BJ (cell line): ENCODE measurements at regions not wholly inside any gene's neighbourhood (a gene's known extent, or its start where the extent isn't known, plus 50 kb on each side); places are given as distances from the start of the nearest gene placed in this dataset.
"Not testable (repeated sequence)": the region's sequence is repeated elsewhere in the genome, so short reads cannot be mapped to it uniquely, and the experiment has no call there.

ENCODE experiments used
- CTCF ChIA-PET: fragments of 350-600 bp; formaldehyde crosslinking; extraction: SDS; loops from one replicate; lab custom pipeline; 2021; ENCODE audit warnings: antibody characterized with exemption, inconsistent platforms; lab: Yijun Ruan, JAX
- POLR2A ChIA-PET: fragments of 300-600 bp; sonication (Branson Sonifier 250); formaldehyde crosslinking; extraction: SDS; loops from one replicate; lab custom pipeline; 2021; ENCODE audit warnings: antibody characterized with exemption; lab: Charles Lee
- DNase-seq: peaks from one replicate; pipeline ENCODE4 v3.0.0-alpha.2; 2011; ENCODE audit warnings: low read depth
- H3K27me3 ChIP-seq: 2 replicates; pipeline ENCODE4 v1.6.0; 2011; ENCODE audit warnings: low read length; ENCODE audit not compliant: control insufficient read depth, insufficient read depth
- H3K36me3 ChIP-seq: 2 replicates; pipeline ENCODE4 v1.5.1; 2011; ENCODE audit warnings: low read length; ENCODE audit not compliant: control insufficient read depth, insufficient read depth
- H3K4me3 ChIP-seq: 2 replicates; pipeline ENCODE4 v1.5.1; 2011; ENCODE audit warnings: low read depth, mild to moderate bottlenecking, control low read depth, low read length
- TF ChIP-seq, protein P1 (sequence below): IDR thresholded peaks from 2 replicates; pipeline ENCODE4 v1.5.1; 2011; ENCODE audit warnings: low read depth, mild to moderate bottlenecking, control low read depth, inconsistent platforms, low read length, moderate library complexity; ENCODE audit not compliant: insufficient read depth

DNA sequence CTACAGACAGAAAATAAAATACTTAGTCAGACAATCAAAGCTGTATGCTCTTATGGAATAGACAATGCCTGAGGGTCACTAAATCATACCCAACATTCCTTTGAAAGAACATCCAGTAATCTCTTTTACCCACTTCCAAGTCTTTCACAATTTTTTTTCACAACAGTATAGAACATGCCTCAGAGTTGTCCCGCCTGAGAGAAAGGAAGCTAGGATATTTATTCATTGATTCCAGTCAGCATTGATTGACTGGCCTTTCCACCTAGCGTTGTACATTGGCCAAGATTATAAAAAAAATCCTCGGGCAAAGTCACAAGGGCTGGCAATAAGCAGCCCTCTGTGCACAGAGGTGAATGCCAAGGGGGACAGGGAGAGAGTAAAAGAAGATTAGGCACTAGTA lies 318.1 kb upstream of the PIK3R1 start:
- no peaks in the 10 kb centered on the region; the same call in 1 of the 2 replicates for H3K27me3 ChIP-seq
- H3K4me3 ChIP-seq = no peak overlapping the region
- TF ChIP-seq, protein P1, sequence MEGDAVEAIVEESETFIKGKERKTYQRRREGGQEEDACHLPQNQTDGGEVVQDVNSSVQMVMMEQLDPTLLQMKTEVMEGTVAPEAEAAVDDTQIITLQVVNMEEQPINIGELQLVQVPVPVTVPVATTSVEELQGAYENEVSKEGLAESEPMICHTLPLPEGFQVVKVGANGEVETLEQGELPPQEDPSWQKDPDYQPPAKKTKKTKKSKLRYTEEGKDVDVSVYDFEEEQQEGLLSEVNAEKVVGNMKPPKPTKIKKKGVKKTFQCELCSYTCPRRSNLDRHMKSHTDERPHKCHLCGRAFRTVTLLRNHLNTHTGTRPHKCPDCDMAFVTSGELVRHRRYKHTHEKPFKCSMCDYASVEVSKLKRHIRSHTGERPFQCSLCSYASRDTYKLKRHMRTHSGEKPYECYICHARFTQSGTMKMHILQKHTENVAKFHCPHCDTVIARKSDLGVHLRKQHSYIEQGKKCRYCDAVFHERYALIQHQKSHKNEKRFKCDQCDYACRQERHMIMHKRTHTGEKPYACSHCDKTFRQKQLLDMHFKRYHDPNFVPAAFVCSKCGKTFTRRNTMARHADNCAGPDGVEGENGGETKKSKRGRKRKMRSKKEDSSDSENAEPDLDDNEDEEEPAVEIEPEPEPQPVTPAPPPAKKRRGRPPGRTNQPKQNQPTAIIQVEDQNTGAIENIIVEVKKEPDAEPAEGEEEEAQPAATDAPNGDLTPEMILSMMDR = no peak
- ChIA-PET POLR2A (no interaction called here), CTCF (interaction anchor here (0.7 kb wide), 1 partner anchor 74 kb away, joined by 3 read pairs; no protein-coding TSS in a partner anchor)
- DNase-seq = no peak
- H3K36me3 ChIP-seq = no peaks in the 10 kb centered on the region

- POLR2A ChIA-PET = interaction anchor here (0.7 kb wide), 1 partner anchor 318 kb away, joined by 3 read pairs; no protein-coding TSS in a partner anchor
- CTCF ChIA-PET = no interaction called here
Observed at GRCh38 chr5:67896930-67897313, 318.6 kb upstream of the PIK3R1 start.

DNA sequence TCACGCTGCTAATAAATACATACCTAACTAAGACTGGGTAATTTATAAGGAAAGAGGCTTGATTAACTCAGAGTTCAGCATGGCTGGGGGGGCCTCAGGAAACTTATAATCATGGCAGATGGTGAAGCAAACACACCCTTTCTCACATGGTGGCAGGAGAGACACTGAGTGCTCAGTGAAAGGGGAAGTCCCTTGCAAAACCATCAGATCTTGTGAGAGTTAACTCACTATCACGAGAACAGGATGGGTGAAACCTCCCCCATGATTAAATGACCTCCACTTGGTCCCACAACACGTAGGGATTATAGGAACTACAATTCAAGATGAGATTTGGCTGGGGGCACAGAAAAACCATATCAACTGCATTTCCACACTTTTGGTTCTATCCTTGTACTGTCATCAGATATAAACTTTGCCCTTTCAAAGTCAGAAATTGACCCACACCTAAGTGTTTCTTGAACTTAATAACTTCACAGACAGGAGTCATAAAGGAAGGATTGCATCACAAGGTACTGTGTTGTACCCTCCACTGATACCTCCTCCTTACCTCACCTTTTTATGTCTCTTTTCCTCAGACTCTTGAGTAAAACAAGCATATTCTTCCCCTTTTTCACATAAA lies 319.1 kb upstream of the PIK3R1 start:
- POLR2A ChIA-PET = interaction anchor here (0.7 kb wide), 1 partner anchor 318 kb away, joined by 3 read pairs; no protein-coding TSS in a partner anchor
- no peak for DNase-seq

More at GRCh38 chr5:67896930-67897313, 318.6 kb upstream of the PIK3R1 start:
- Histone ChIP-seq H3K27me3 (no peaks in the 10 kb centered on the region), H3K36me3 (no peaks in the 10 kb centered on the region), H3K4me3 (no peak overlapping the region)
- no peak for DNase-seq
- TF ChIP-seq, protein P1 = no peak

DNA sequence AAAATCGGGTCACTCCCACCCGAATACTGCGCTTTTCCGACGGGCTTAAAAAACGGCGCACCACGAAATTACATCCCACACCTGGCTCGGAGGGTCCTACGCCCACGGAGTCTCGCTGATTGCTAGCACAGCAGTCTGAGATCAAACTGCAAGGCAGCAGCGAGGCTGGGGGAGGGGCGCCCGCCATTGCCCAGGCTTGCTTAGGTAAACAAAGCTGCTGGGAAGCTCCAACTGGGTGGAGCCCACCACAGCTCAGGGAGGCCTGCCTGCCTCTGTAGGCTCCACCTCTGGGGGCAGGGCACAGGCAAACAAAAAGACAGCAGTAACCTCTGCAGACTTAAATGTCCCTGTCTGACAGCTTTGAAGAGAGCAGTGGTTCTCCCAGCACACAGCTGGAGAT lies 325.7 kb upstream of the PIK3R1 start:
- H3K4me3 ChIP-seq, CTCF ChIA-PET, H3K27me3 ChIP-seq, DNase-seq, H3K36me3 ChIP-seq, POLR2A ChIA-PET: not testable (repeated sequence)

More for the DNA sequence above, 319.1 kb upstream of the PIK3R1 start:
- H3K4me3 ChIP-seq = no peak overlapping the region
- H3K27me3 ChIP-seq = no peaks in the 10 kb centered on the region
- CTCF ChIA-PET = no interaction called here
- TF ChIP-seq, protein P1 = no peak
- H3K36me3 ChIP-seq = no peaks in the 10 kb centered on the region

- no peak for DNase-seq
- ChIA-PET POLR2A (no interaction called here), CTCF (interaction anchor here (1.4 kb wide), 1 partner anchor 45 kb away, joined by 5 read pairs; no protein-coding TSS in a partner anchor)
- no peaks in the 10 kb centered on the region for H3K36me3 ChIP-seq
- H3K4me3 ChIP-seq = no peak overlapping the region
- TF ChIP-seq, protein P1 = no peak
- H3K27me3 ChIP-seq = no peaks in the 10 kb centered on the region
Observed at GRCh38 chr5:67887748-67888161, 327.8 kb upstream of the PIK3R1 start.
